ENCODE measurements at regions not wholly inside any gene's neighbourhood (a gene's known extent, or its start where the extent isn't known, plus 50 kb on each side); places are given as distances from the start of the nearest gene placed in this dataset.

GRCh38 chr10:131733596-131733995, 167.2 kb upstream of the PPP2R2D start:
- no peak overlapping the region for H3K4me3 ChIP-seq (ENCODE audit: low read depth, low read length)
- no peak for DNase-seq (ENCODE audit: low read depth)
- TF ChIP-seq CTCF (IDR thresholded peaks at IDR 0.05; ENCODE audit: insufficient read depth, low read depth, low read length, missing control alignments), result no peak

GRCh38 chr10:131735577-131735976, 165.2 kb upstream of the PPP2R2D start:
- DNase-seq (ENCODE audit: low read depth), result no peak
- no peak for TF ChIP-seq CTCF (IDR thresholded peaks at IDR 0.05; ENCODE audit: insufficient read depth, low read depth, low read length, missing control alignments)
- no peak overlapping the region for H3K4me3 ChIP-seq (ENCODE audit: low read depth, low read length)

- DNase-seq (ENCODE audit: low read depth), result no peak
- H3K4me3 ChIP-seq (ENCODE audit: low read depth, low read length), result no peak overlapping the region
- no peak for TF ChIP-seq CTCF (IDR thresholded peaks at IDR 0.05; ENCODE audit: insufficient read depth, low read depth, low read length, missing control alignments)
Measured at GRCh38 chr10:131736321-131736980, 164.4 kb upstream of the PPP2R2D start.

- H3K4me3 ChIP-seq (ENCODE audit: low read depth, low read length), result no peak overlapping the region
- TF ChIP-seq CTCF (IDR thresholded peaks at IDR 0.05; ENCODE audit: insufficient read depth, low read depth, low read length, missing control alignments), result no peak
- no peak for DNase-seq (ENCODE audit: low read depth)
Measured at GRCh38 chr10:131737543-131738395, 163.0 kb upstream of the PPP2R2D start.

- DNase-seq (ENCODE audit: low read depth), result no peak
- no peak for TF ChIP-seq CTCF (IDR thresholded peaks at IDR 0.05; ENCODE audit: insufficient read depth, low read depth, low read length, missing control alignments)
- H3K4me3 ChIP-seq (ENCODE audit: low read depth, low read length), result no peak overlapping the region
Measured at GRCh38 chr10:131738396-131738735, 162.4 kb upstream of the PPP2R2D start.

- no peak for TF ChIP-seq CTCF (IDR thresholded peaks at IDR 0.05; ENCODE audit: insufficient read depth, low read depth, low read length, missing control alignments)
- no peak overlapping the region for H3K4me3 ChIP-seq (ENCODE audit: low read depth, low read length)
- no peak for DNase-seq (ENCODE audit: low read depth)
Measured at GRCh38 chr10:131739206-131739605, 161.6 kb upstream of the PPP2R2D start.
